ENCODE measurements at regions not wholly inside any gene's neighbourhood (a gene's known extent, or its start where the extent isn't known, plus 50 kb on each side); places are given as distances from the start of the nearest gene placed in this dataset.

DNA sequence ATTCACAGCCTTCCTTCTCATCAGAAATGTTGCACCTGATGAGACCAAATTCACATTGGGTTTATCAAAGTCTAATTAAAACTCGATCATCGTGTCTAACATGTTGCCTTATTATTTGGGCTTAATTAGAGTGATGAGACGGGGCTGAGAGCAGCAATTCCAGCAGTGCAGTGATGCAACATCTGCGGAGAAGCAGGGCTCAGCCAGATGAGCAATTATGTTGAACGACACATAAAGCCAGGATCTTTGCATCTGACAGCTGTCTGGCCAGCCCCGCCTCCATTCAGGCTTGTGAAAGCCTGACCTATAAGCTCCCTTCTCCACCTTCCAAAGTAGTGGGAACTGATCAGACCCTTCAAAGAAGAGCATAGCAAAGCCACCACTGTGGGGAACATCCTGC, 109.8 kb downstream of the C1orf94 start:
- TF ChIP-seq POLR2A (IDR thresholded peaks at IDR 0.05; ENCODE audit: low read depth, low read length) (no peak), JUN (IDR thresholded peaks at IDR 0.05; ENCODE audit: borderline replicate concordance, insufficient read depth, insufficient read length, low read depth) (no peak), GATA2 (IDR thresholded peaks at IDR 0.05; ENCODE audit: insufficient read depth, insufficient read length, low read depth, low read length) (no peak), EZH2 (IDR thresholded peaks at IDR 0.05; ENCODE audit: borderline replicate concordance, low read depth, low read length, severe bottlenecking) (no peak), POLR2AphosphoS5 (IDR thresholded peaks at IDR 0.05; ENCODE audit: insufficient read depth, low read depth, low read length) (no peak)
- TF ChIP-seq, protein P1, sequence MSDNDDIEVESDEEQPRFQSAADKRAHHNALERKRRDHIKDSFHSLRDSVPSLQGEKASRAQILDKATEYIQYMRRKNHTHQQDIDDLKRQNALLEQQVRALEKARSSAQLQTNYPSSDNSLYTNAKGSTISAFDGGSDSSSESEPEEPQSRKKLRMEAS (IDR thresholded peaks at IDR 0.05; ENCODE audit: insufficient read depth, insufficient read length), result no peak
- TF ChIP-seq, protein P2, sequence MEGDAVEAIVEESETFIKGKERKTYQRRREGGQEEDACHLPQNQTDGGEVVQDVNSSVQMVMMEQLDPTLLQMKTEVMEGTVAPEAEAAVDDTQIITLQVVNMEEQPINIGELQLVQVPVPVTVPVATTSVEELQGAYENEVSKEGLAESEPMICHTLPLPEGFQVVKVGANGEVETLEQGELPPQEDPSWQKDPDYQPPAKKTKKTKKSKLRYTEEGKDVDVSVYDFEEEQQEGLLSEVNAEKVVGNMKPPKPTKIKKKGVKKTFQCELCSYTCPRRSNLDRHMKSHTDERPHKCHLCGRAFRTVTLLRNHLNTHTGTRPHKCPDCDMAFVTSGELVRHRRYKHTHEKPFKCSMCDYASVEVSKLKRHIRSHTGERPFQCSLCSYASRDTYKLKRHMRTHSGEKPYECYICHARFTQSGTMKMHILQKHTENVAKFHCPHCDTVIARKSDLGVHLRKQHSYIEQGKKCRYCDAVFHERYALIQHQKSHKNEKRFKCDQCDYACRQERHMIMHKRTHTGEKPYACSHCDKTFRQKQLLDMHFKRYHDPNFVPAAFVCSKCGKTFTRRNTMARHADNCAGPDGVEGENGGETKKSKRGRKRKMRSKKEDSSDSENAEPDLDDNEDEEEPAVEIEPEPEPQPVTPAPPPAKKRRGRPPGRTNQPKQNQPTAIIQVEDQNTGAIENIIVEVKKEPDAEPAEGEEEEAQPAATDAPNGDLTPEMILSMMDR (IDR thresholded peaks at IDR 0.05; ENCODE audit: extremely low read depth in 1 of 2, insufficient read depth in 1 of 2, low read depth in 1 of 2, low read length in 2 of 2), result no peak
- intact Hi-C loops (cut with micrococcal nuclease) (no loop called here), dilution Hi-C loops (cut with MboI; ENCODE audit: extremely low pct_ligation_motif_present, low sequenced_read_pairs) (no loop called here)
- no peak overlapping the region for H2AFZ ChIP-seq (ENCODE audit: low read depth, low read length)
- no peaks in the 10 kb centered on the region for H3K27me3 ChIP-seq (ENCODE audit: control insufficient read depth in 2 of 2, insufficient read depth in 2 of 2, low read length in 2 of 2)
- no peak for FAIRE-seq
- no peak overlapping the region for H3K27ac ChIP-seq (ENCODE audit: insufficient read depth, low read depth, low read length)
- no peak overlapping the region for H3K4me3 ChIP-seq (replicated peaks in 1 of 3; ENCODE audit: insufficient read depth in 1 of 3, low read depth in 1 of 3, low read length in 3 of 3)
- BruUV-seq (replicated peaks), result no TSS peak
- no peaks in the 10 kb centered on the region for H3K36me3 ChIP-seq (ENCODE audit: control insufficient read depth in 2 of 2, extremely low read depth in 1 of 2, insufficient read depth in 2 of 2, low read length in 2 of 2)
- no peak overlapping the region for H3K4me2 ChIP-seq (ENCODE audit: insufficient read depth, low read length)
- no peaks in the 10 kb centered on the region for H4K20me1 ChIP-seq (replicated peaks; ENCODE audit: control insufficient read depth, extremely low read depth, insufficient read depth, low read length)
- no peaks in the 10 kb centered on the region for H3K9me3 ChIP-seq (replicated peaks; ENCODE audit: control insufficient read depth, insufficient read depth, low read length)
- ChIA-PET POLR2A (no interaction called here), CTCF (no interaction called here)
- no peaks in the 10 kb centered on the region for H3K4me1 ChIP-seq (ENCODE audit: control insufficient read depth, extremely low read depth, insufficient read depth, low read length)
- no peaks in the 10 kb centered on the region for H3K9me1 ChIP-seq (replicated peaks; ENCODE audit: control insufficient read depth, extremely low read depth, insufficient read depth, low read length)
- H3K9ac ChIP-seq (replicated peaks; ENCODE audit: extremely low read depth, insufficient read depth, low read length), result no peak overlapping the region
- no peaks in the 10 kb centered on the region for H3K79me2 ChIP-seq (ENCODE audit: control insufficient read depth, insufficient read depth, low read length)
- no peak for DNase-seq (ENCODE audit: low read depth, low spot score)

Measured in endothelial cell of umbilical vein (primary cell).